H9 (cell line): ENCODE measurements at regions not wholly inside any gene's neighbourhood (a gene's known extent, or its start where the extent isn't known, plus 50 kb on each side); places are given as distances from the start of the nearest gene placed in this dataset.

Source experiments
- DNase-seq: peaks from one replicate; pipeline ENCODE4 v3.0.0-alpha.2; 2017
- H2AFZ ChIP-seq: one replicate; pipeline ENCODE4 v1.6.1; 2013; ENCODE audit warnings: mild to moderate bottlenecking, low read length, control low read depth, moderate library complexity
- H2AK5ac ChIP-seq: 2 replicates; pipeline ENCODE4 v1.6.1; 2013; ENCODE audit warnings: low read length, control low read depth, mixed read lengths; ENCODE audit not compliant: insufficient read length
- H2BK120ac ChIP-seq: one replicate; pipeline ENCODE4 v1.6.1; 2013; ENCODE audit warnings: low read depth, mild to moderate bottlenecking, low read length, control low read depth, inconsistent platforms; ENCODE audit not compliant: poor library complexity, severe bottlenecking
- H2BK12ac ChIP-seq: 2 replicates; pipeline ENCODE4 v1.6.1; 2013; ENCODE audit warnings: low read length, control low read depth, mixed read lengths, low read depth; ENCODE audit not compliant: insufficient read length
- H2BK15ac ChIP-seq: 2 replicates; pipeline ENCODE4 v1.6.1; 2013; ENCODE audit warnings: low read depth, low read length, control low read depth
- H2BK20ac ChIP-seq: one replicate; pipeline ENCODE4 v1.6.1; 2013; ENCODE audit warnings: low read depth, mild to moderate bottlenecking, low read length, control low read depth, inconsistent platforms; ENCODE audit not compliant: poor library complexity, severe bottlenecking
- H2BK5ac ChIP-seq: 2 replicates; pipeline ENCODE4 v1.6.1; 2013; ENCODE audit warnings: low read length, control low read depth, mixed read lengths; ENCODE audit not compliant: insufficient read length
- H3K14ac ChIP-seq: 2 replicates; pipeline ENCODE4 v1.6.1; 2013; ENCODE audit warnings: low read length, control low read depth; ENCODE audit not compliant: insufficient read depth
- H3K18ac ChIP-seq: 2 replicates; pipeline ENCODE4 v1.6.1; 2013; ENCODE audit warnings: low read depth, mild to moderate bottlenecking, mixed read lengths, low read length, control low read depth; ENCODE audit not compliant: insufficient read length
- H3K23ac ChIP-seq: 2 replicates; pipeline ENCODE4 v1.6.1; 2013; ENCODE audit warnings: low read length, control low read depth, mixed read lengths, low read depth; ENCODE audit not compliant: insufficient read length
- H3K23me2 ChIP-seq: 2 replicates; pipeline ENCODE4 v1.6.1; 2013; ENCODE audit warnings: low read depth, mild to moderate bottlenecking, mixed read lengths, low read length, control low read depth; ENCODE audit not compliant: insufficient read length, poor library complexity, severe bottlenecking
- H3K27ac ChIP-seq: 2 replicates; pipeline ENCODE4 v1.5.1; 2013; ENCODE audit warnings: low read length, control low read depth, mixed read lengths, low read depth; ENCODE audit not compliant: insufficient read length
- H3K27me3 ChIP-seq: 2 replicates; pipeline ENCODE4 v1.6.1; 2013; ENCODE audit warnings: low read length, control low read depth, inconsistent platforms; ENCODE audit not compliant: insufficient read depth
- H3K4ac ChIP-seq: 2 replicates; pipeline ENCODE4 v1.6.1; 2013; ENCODE audit warnings: low read depth, mild to moderate bottlenecking, control low read depth, inconsistent platforms, low read length, moderate library complexity
- H3K4me1 ChIP-seq: 2 replicates; pipeline ENCODE4 v1.6.1; 2013; ENCODE audit warnings: low read length, control low read depth, inconsistent platforms; ENCODE audit not compliant: insufficient read depth
- H3K4me2 ChIP-seq: 2 replicates; pipeline ENCODE4 v1.6.1; 2013; ENCODE audit warnings: low read length, control low read depth, mixed read lengths; ENCODE audit not compliant: insufficient read length, insufficient read depth
- H3K56ac ChIP-seq: 2 replicates; pipeline ENCODE4 v1.6.1; 2013; ENCODE audit warnings: low read depth, mild to moderate bottlenecking, mixed read lengths, low read length, control low read depth; ENCODE audit not compliant: insufficient read length
- H3K79me1 ChIP-seq: 2 replicates; pipeline ENCODE4 v1.6.1; 2013; ENCODE audit warnings: low read depth, mild to moderate bottlenecking, moderate library complexity, low read length, control low read depth, inconsistent platforms; ENCODE audit not compliant: insufficient read depth, poor library complexity, severe bottlenecking
- H3K79me2 ChIP-seq: 2 replicates; pipeline ENCODE4 v1.6.1; 2013; ENCODE audit warnings: low read length, control low read depth, inconsistent platforms; ENCODE audit not compliant: insufficient read depth
- H3K9ac ChIP-seq: 2 replicates; pipeline ENCODE4 v1.6.1; 2013; ENCODE audit warnings: low read length, control low read depth, mixed read lengths; ENCODE audit not compliant: insufficient read length; ENCODE audit errors: extremely low read depth
- H3K9me3 ChIP-seq: one replicate; pipeline ENCODE4 v1.6.1; 2013; ENCODE audit warnings: low read depth, low read length, inconsistent platforms; ENCODE audit not compliant: control insufficient read depth
- H3T11ph ChIP-seq: one replicate; pipeline ENCODE4 v1.6.1; 2013; ENCODE audit warnings: mild to moderate bottlenecking, low read length, control low read depth, inconsistent platforms
- H4K20me1 ChIP-seq: one replicate; pipeline ENCODE4 v1.6.1; 2013; ENCODE audit not compliant: control insufficient read depth, insufficient read length, insufficient read depth
- H4K5ac ChIP-seq: 2 replicates; pipeline ENCODE4 v1.6.1; 2013; ENCODE audit warnings: low read depth, mild to moderate bottlenecking, mixed read lengths, low read length, control low read depth; ENCODE audit not compliant: insufficient read length
- H4K8ac ChIP-seq: replicated peaks from 2 replicates; pipeline ENCODE4 v1.6.1; 2013; ENCODE audit warnings: low read length, control low read depth, mixed read lengths, low read depth; ENCODE audit not compliant: insufficient read length
- H4K91ac ChIP-seq: 2 replicates; pipeline ENCODE4 v1.6.1; 2013; ENCODE audit warnings: low read depth, mild to moderate bottlenecking, moderate library complexity, mixed read lengths, low read length, control low read depth; ENCODE audit not compliant: insufficient read length
- H3K27ac Mint-ChIP-seq, 3 experiments: 2 replicates in 2 of 3; 3 replicates in 1 of 3; pipeline ENCODE4 v1.8.0; 2020 to 2021; ENCODE audit warnings: mixed read lengths in 3 of 3, mild to moderate bottlenecking in 1 of 3, moderate library complexity in 1 of 3
- H3K27me3 Mint-ChIP-seq: 2 replicates; pipeline ENCODE4 v1.8.0; 2021; ENCODE audit warnings: low read depth, mild to moderate bottlenecking, moderate library complexity, mixed read lengths
- H3K36me3 Mint-ChIP-seq, 3 experiments: 2 replicates in 2 of 3; 3 replicates in 1 of 3; pipeline ENCODE4 v1.8.0; 2020 to 2021; ENCODE audit warnings: low read depth in 3 of 3, mixed read lengths in 3 of 3; ENCODE audit not compliant: insufficient read depth in 1 of 3
- H3K4me1 Mint-ChIP-seq, 2 experiments: 2 replicates each; pipeline ENCODE4 v1.8.0; 2020; ENCODE audit warnings: mixed read lengths in 2 of 2
- H3K4me3 Mint-ChIP-seq, 2 experiments: 2 replicates in 1 of 2; 3 replicates in 1 of 2; pipeline ENCODE4 v1.8.0; 2020 to 2021; ENCODE audit warnings: mild to moderate bottlenecking in 2 of 2, mixed read lengths in 2 of 2, moderate library complexity in 1 of 2
- H3K9me3 Mint-ChIP-seq, 2 experiments: 2 replicates in 1 of 2; 3 replicates in 1 of 2; pipeline ENCODE4 v1.8.0; 2020; ENCODE audit warnings: mild to moderate bottlenecking in 2 of 2, mixed read lengths in 2 of 2, moderate library complexity in 1 of 2
- CTCF ChIP-seq: fragments of 200-600 bp; sonication (generic); conservative IDR thresholded peaks from 3 replicates; pipeline ENCODE4 v1.8.0; 2021; ENCODE audit warnings: antibody characterized with exemption, mild to moderate bottlenecking
- WGBS: extraction: QIAGEN DNeasy Blood & Tissue Kit; methylation state at CpG from one replicate; pipeline ENCODE4 v1.1.7; 2013; ENCODE audit warnings: missing lambda C conversion rate, low lambda C conversion rate, mixed read lengths; ENCODE audit not compliant: insufficient read length; ENCODE audit errors: extremely low coverage; 5-methylcytosine and 5-hydroxymethylcytosine counted together

GRCh38 chr13:81116461-81117282, 775.7 kb upstream of the SPRY2 start:
- Histone ChIP-seq H2BK120ac (no peak overlapping the region), H4K91ac (no peak overlapping the region), H3T11ph (no peak overlapping the region), H3K14ac (no peak overlapping the region), H3K4me1 (no peaks in the 10 kb centered on the region), H2BK5ac (no peak overlapping the region), H3K27me3 (no peaks in the 10 kb centered on the region), H2AK5ac (no peak overlapping the region), H4K20me1 (no peaks in the 10 kb centered on the region), H3K79me1 (no peaks in the 10 kb centered on the region), H3K79me2 (no peaks in the 10 kb centered on the region), H3K56ac (no peak overlapping the region), H3K4me2 (no peak overlapping the region), H2BK15ac (no peak overlapping the region), H2BK20ac (no peak overlapping the region), H3K9me3 (no peaks in the 10 kb centered on the region), H3K23ac (no peak overlapping the region), H4K8ac (no peak overlapping the region), H3K23me2 (no peaks in the 10 kb centered on the region), H3K27ac (no peak overlapping the region), H2BK12ac (no peak overlapping the region), H3K9ac (no peak overlapping the region), H2AFZ (no peak overlapping the region), H4K5ac (no peak overlapping the region), H3K4ac (no peak overlapping the region), H3K18ac (no peak overlapping the region)
- DNase-seq: no peak
- TF ChIP-seq CTCF: no peak
- Mint-ChIP-seq H3K9me3 (no peaks in the 10 kb centered on the region), H3K36me3 (no peaks in the 10 kb centered on the region), H3K4me3 (no peak overlapping the region), H3K27me3 (no peaks in the 10 kb centered on the region), H3K4me1 (no peaks in the 10 kb centered on the region), H3K27ac (no peak overlapping the region)
- WGBS: no CpG with 5 or more reads among the region's 5 CpGs
